Heart left ventricle (tissue), 16 donors: ENCODE measurements at regions not wholly inside any gene's neighbourhood (a gene's known extent, or its start where the extent isn't known, plus 50 kb on each side); places are given as distances from the start of the nearest gene placed in this dataset.
A peak's percentile ranks its signal among the peaks of the same experiment; 100 is the strongest.
"Not testable (repeated sequence)": the region's sequence is repeated elsewhere in the genome, so short reads cannot be mapped to it uniquely, and the experiment has no call there.

Experiments used
- ATAC-seq, 4 donors: fragments of 200-7000 bp; cut with Tn5 transposase; one replicate each; pipeline ENCODE4 v1.9.1; 2020 to 2022; ENCODE audit warnings: moderate library complexity in 4 of 4, mild to moderate bottlenecking in 3 of 4, moderate number of reproducible peaks in 1 of 4
- DNase-seq, 5 donors: peaks; one replicate each; pipeline ENCODE4 v3.0.0-alpha.2; 2020
- H3K27ac ChIP-seq, 12 donors: fragments of 200-600 bp; sonication (generic) in 4 of 12; one replicate each; pipeline versions ENCODE4 v1.5.0 to v1.8.0; 2016 to 2022; ENCODE audit warnings: mild to moderate bottlenecking in 2 of 12
- H3K27me3 ChIP-seq, 9 donors: fragments of 200-600 bp; sonication (generic) in 2 of 9; one replicate each; pipeline versions ENCODE4 v1.5.1 to v1.8.0; 2016 to 2022; ENCODE audit warnings: mild to moderate bottlenecking in 3 of 9
- H3K36me3 ChIP-seq, 9 donors: fragments of 200-600 bp; sonication (generic) in 2 of 9; one replicate each; pipeline versions ENCODE4 v1.5.0 to v1.8.0; 2018 to 2022; ENCODE audit warnings: mild to moderate bottlenecking in 2 of 9
- H3K4me1 ChIP-seq, 12 donors: fragments of 200-600 bp; sonication (generic) in 4 of 12; one replicate each; pipeline versions ENCODE4 v1.5.0 to v1.8.0; 2016 to 2022; ENCODE audit warnings: mild to moderate bottlenecking in 3 of 12
- H3K4me3 ChIP-seq, 12 donors: fragments of 200-600 bp; sonication (generic) in 4 of 12; one replicate each; pipeline versions ENCODE4 v1.5.0 to v1.8.0; 2017 to 2022; ENCODE audit warnings: mild to moderate bottlenecking in 9 of 12, moderate library complexity in 4 of 12
- H3K9me3 ChIP-seq, 12 donors: fragments of 200-600 bp; sonication (generic) in 4 of 12; one replicate each; pipeline versions ENCODE4 v1.5.0 to v1.8.0; 2016 to 2022; ENCODE audit warnings: mild to moderate bottlenecking in 1 of 12
- POLR2A ChIP-seq, 2 donors: fragments of 450-650 bp; IDR thresholded peaks; one replicate each; pipeline ENCODE4 v1.6.1; 2017; ENCODE audit warnings: antibody characterized with exemption in 2 of 2, mild to moderate bottlenecking in 2 of 2, moderate library complexity in 2 of 2
- WGBS, 4 donors: extraction: QIAGEN DNeasy Blood & Tissue Kit in 2 of 4; methylation state at CpG; one replicate each; pipeline versions ENCODE4 v1.1.5 to v1.1.7; 2013 to 2018; 5-methylcytosine and 5-hydroxymethylcytosine counted together
- intact Hi-C, 10 donors: fragments of 100-400 bp; cut with DNase I; formaldehyde crosslinking; loops; one replicate each; pipeline versions ENCODE4 v1.11.1 to v1.14.2; 2022
- TF ChIP-seq, protein P1 (sequence below), 12 donors: fragments of 200-600 bp; sonication (generic) in 4 of 12; IDR thresholded peaks; one replicate each; pipeline versions ENCODE4 v1.5.0 to v1.8.0; 2018 to 2022; ENCODE audit warnings: antibody characterized with exemption in 12 of 12, mild to moderate bottlenecking in 5 of 12
- donor health status: ischemic (EF 13 %, LVEDD 7.1; RV severe dilation, severe dysfunction).
- donor health status: healthy with polysubstance abuse.
- donor health status: DM: no; HTN: yes; CAD: no.
- donor health status: DM: no; HTN: no; CAD: no.
- donor health status: ischemic (EF 25% LVEDD 6.9; RV normal size, moderate dysfunction).
- donor health status: ischemic (EF 25% LVEDD 5.7; RV mildly dilated, moderate dysfunction).
- donor health status: healthy.
- donor health status: DM: yes; HTN: yes; CAD: no.
- donor health status: ischemic (EF 35%, LVEDD 5.7; RV mildly dilated, moderate dysfunction).
- donor health status: nonischemic (EF 11% LVEDD 7.7; RV severe dilation, severe dysfunction).
- donor health status: DM: yes; HTN: yes; CAD: no.
- donor health status: PGD.
- donor health status: ischemic (EF 29% LVEDD 5.4; RV normal size, mild dysfunction).
- donor health status: nonischemic (EF 23%, LVEDD 6.1; RV moderate dilation, normal function).

DNA sequence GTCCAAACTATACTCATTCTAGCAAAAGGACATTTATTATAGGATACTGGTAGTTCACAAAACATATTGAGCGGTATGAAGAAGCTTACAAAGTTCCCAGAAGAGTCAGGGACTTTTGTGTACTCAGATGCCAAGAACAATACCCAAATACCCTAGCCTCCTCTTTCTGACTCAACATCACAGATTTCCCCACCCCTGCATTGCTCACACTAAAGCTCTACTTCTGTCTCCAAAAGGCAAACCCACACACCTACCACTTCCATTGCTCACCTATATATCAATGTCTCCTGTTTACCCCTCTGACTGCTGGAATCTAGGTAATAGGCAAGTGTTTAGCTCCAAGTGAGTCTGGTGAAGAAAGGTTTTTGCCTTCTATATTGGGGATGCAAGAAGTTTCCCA lies 100.7 kb upstream of the HCCS start:
- Histone ChIP-seq H3K4me1 (no peaks in the 10 kb centered on the region), H3K36me3 (no peaks in the 10 kb centered on the region), H3K27ac (no peak overlapping the region), H3K27me3 (no peaks in the 10 kb centered on the region), H3K4me3 (no peak overlapping the region), H3K9me3 (peaks cover 0 to 4% (median 0%) of the 10 kb centered on the region in 12 donors)
- no peak for TF ChIP-seq POLR2A (IDR thresholded peaks at IDR 0.05)
- TF ChIP-seq, protein P1, sequence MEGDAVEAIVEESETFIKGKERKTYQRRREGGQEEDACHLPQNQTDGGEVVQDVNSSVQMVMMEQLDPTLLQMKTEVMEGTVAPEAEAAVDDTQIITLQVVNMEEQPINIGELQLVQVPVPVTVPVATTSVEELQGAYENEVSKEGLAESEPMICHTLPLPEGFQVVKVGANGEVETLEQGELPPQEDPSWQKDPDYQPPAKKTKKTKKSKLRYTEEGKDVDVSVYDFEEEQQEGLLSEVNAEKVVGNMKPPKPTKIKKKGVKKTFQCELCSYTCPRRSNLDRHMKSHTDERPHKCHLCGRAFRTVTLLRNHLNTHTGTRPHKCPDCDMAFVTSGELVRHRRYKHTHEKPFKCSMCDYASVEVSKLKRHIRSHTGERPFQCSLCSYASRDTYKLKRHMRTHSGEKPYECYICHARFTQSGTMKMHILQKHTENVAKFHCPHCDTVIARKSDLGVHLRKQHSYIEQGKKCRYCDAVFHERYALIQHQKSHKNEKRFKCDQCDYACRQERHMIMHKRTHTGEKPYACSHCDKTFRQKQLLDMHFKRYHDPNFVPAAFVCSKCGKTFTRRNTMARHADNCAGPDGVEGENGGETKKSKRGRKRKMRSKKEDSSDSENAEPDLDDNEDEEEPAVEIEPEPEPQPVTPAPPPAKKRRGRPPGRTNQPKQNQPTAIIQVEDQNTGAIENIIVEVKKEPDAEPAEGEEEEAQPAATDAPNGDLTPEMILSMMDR (IDR thresholded peaks at IDR 0.05), result no peak
- DNase-seq (no peak), ATAC-seq (no peak)
- intact Hi-C loops, result no loop called here
- WGBS, 4 donors, result 47 to 100% (median 82%) methylated on average over 1 of the region's 1 CpG

DNA sequence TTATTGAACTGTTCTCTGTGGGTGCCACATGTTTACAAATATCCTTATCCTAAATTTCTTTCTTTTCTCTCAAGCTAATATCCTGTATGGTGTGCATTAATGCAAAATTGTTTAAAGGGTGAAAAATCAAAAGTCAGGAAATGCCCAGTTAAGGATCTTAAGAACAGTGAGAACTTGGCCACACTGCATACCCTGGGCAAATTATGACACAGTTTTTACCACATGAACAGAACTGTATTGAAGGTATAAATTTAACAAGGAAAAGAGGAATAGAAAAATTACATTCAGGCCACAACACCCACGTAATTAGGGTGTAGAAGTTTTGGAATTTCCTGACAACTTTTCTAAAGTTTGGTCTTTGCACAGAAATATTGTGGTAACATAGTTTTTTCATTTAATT lies 94.4 kb upstream of the HCCS start:
- Histone ChIP-seq H3K4me1 (no peaks in the 10 kb centered on the region), H3K4me3 (no peak overlapping the region), H3K27me3 (no peaks in the 10 kb centered on the region), H3K9me3 (no peaks in the 10 kb centered on the region), H3K27ac (no peak overlapping the region), H3K36me3 (no peaks in the 10 kb centered on the region)
- TF ChIP-seq POLR2A (IDR thresholded peaks at IDR 0.05), result no peak
- TF ChIP-seq, protein P1 (IDR thresholded peaks at IDR 0.05), result no peak
- ATAC-seq (no peak), DNase-seq (no peak)
- WGBS, 4 donors, result 41 to 82% (median 55%) methylated on average over 1 of the region's 1 CpG
- intact Hi-C loops, result no loop called here

DNA sequence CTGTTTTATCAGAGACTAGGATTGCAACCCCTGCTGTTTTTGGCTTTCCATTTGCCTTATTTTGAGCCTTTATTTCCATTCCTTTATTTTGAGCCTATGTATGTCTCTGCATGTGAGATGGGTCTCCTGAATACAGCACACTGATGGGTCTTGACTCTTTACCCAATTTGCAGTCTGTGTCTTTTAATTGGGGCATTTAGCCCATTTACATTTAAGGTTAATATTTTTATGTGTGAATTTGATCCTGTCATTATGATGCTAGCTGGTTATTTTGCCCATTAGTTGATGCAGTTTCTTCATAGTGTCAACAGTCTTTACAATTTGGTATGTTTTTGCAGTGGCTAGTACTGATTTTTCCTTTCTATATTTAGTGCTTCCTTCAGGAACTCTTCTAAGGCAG lies 88.5 kb upstream of the HCCS start:
- intact Hi-C loops, H3K4me1 ChIP-seq, H3K36me3 ChIP-seq, H3K27ac ChIP-seq, ATAC-seq, DNase-seq, H3K4me3 ChIP-seq, H3K27me3 ChIP-seq: not testable (repeated sequence)
- peaks cover 0 to 12% (median 0%) of the 10 kb centered on the region in 12 donors for H3K9me3 ChIP-seq

DNA sequence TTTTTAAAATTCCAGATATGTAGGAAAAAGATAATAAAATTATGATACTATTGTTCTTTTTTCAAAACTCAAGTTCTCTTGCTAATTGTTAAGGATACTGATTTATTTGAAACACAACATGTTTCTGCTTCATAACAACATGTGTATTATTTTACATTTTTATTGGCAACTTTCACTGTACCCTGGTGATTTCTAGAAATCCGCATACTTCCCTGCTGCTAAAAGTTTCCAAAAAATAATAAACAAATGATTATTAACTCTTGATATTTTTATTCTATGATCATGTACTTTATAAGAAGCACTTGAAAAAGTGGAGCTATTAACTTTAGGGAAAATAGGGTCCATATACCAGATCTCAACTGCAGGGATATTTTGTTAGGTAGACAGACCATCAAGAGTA lies 71.2 kb upstream of the HCCS start:
- WGBS, 4 donors, result 60 to 87% (median 68%) methylated on average over 1 of the region's 1 CpG
- no peak overlapping the region for H3K27ac ChIP-seq
- H3K4me1 ChIP-seq, result no peaks in the 10 kb centered on the region
- DNase-seq (no peak), ATAC-seq (no peak)
- no peak overlapping the region for H3K4me3 ChIP-seq
- intact Hi-C loops, result no loop called here
- no peak for TF ChIP-seq POLR2A (IDR thresholded peaks at IDR 0.05)
- TF ChIP-seq, protein P1 (IDR thresholded peaks at IDR 0.05), result no peak
- peaks cover 0 to 11% (median 1%) of the 10 kb centered on the region in 12 donors for H3K9me3 ChIP-seq
- H3K36me3 ChIP-seq, result no peaks in the 10 kb centered on the region
- no peaks in the 10 kb centered on the region for H3K27me3 ChIP-seq

DNA sequence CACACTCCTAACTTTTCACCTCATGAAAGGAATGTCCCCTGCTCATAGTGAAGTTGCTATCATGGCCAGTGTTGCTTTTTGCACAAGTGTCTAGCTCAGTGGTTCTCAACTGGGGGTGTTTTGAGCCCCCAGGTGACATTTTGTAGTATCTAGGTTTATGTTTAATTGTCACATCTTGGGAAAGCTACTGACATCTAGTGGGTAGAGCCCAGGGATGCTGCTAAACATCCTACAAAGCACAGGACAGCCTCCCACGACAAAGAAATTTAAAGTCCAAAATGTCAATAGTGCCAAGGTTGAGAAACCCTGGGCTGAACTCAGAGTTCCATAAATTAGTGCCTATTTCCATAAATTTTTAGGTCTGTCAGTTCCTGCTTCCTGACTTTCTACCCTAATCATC lies 70.7 kb upstream of the HCCS start:
- H3K9me3 ChIP-seq, result peaks cover 0 to 15% (median 3%) of the 10 kb centered on the region in 12 donors
- DNase-seq (no peak), ATAC-seq (no peak)
- H3K36me3 ChIP-seq, result no peaks in the 10 kb centered on the region
- H3K27me3 ChIP-seq, result no peaks in the 10 kb centered on the region
- intact Hi-C loops, result no loop called here
- H3K4me3 ChIP-seq, result no peak overlapping the region
- no peaks in the 10 kb centered on the region for H3K4me1 ChIP-seq
- TF ChIP-seq, protein P1 (IDR thresholded peaks at IDR 0.05), result peak in 2 of 12 donors; percentile 14 to 17
- TF ChIP-seq POLR2A (IDR thresholded peaks at IDR 0.05), result no peak
- WGBS, 4 donors, result 41 to 47% (median 44%) methylated on average over 1 of the region's 1 CpG
- H3K27ac ChIP-seq, result no peak overlapping the region
